ENCODE measurements at regions not wholly inside any gene's neighbourhood (a gene's known extent, or its start where the extent isn't known, plus 50 kb on each side); places are given as distances from the start of the nearest gene placed in this dataset.

- ATAC-seq: no peak
- TF ChIP-seq, protein P1, sequence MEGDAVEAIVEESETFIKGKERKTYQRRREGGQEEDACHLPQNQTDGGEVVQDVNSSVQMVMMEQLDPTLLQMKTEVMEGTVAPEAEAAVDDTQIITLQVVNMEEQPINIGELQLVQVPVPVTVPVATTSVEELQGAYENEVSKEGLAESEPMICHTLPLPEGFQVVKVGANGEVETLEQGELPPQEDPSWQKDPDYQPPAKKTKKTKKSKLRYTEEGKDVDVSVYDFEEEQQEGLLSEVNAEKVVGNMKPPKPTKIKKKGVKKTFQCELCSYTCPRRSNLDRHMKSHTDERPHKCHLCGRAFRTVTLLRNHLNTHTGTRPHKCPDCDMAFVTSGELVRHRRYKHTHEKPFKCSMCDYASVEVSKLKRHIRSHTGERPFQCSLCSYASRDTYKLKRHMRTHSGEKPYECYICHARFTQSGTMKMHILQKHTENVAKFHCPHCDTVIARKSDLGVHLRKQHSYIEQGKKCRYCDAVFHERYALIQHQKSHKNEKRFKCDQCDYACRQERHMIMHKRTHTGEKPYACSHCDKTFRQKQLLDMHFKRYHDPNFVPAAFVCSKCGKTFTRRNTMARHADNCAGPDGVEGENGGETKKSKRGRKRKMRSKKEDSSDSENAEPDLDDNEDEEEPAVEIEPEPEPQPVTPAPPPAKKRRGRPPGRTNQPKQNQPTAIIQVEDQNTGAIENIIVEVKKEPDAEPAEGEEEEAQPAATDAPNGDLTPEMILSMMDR (IDR thresholded peaks at IDR 0.05): no peak
- TF ChIP-seq POLR2A (IDR thresholded peaks at IDR 0.05): peak in 1 of 3 donors; percentile 23
- H3K4me1 ChIP-seq: peaks cover 11% of the 10 kb centered on the region
Measured at GRCh38 chr9:91163444-91163772, 198.3 kb downstream of the AUH start.

GRCh38 chr9:91163773-91164471 is 197.8 kb downstream of the AUH start:
- no peak for TF ChIP-seq POLR2A (IDR thresholded peaks at IDR 0.05)
- TF ChIP-seq, protein P1 (IDR thresholded peaks at IDR 0.05): no peak
- ATAC-seq (no peak), DNase-seq (peak in 1 of 4 donors; percentile 28)
- 78 to 79% methylated on average over 8 to 17 of the region's 17 CpGs for WGBS, 2 donors
- H3K4me1 ChIP-seq: peaks cover 11% of the 10 kb centered on the region
- H3K36me3 ChIP-seq (replicated peaks in 1 of 2; ENCODE audit: insufficient read depth in 1 of 2, low read depth in 2 of 2): no peaks in the 10 kb centered on the region
- intact Hi-C loops (cut with DNase I): no loop called here
- no peak overlapping the region for H3K4me3 ChIP-seq
- H3K9me3 ChIP-seq: no peaks in the 10 kb centered on the region
- H3K27me3 ChIP-seq: no peaks in the 10 kb centered on the region
- H3K27ac ChIP-seq: no peak overlapping the region

More at GRCh38 chr9:91163444-91163772, 198.3 kb downstream of the AUH start:
- 72 to 89% methylated on average over 7 to 8 of the region's 8 CpGs for WGBS, 2 donors
- H3K36me3 ChIP-seq (replicated peaks in 1 of 2; ENCODE audit: insufficient read depth in 1 of 2, low read depth in 2 of 2): no peaks in the 10 kb centered on the region
- no peaks in the 10 kb centered on the region for H3K27me3 ChIP-seq
- no peak overlapping the region for H3K27ac ChIP-seq
- no peaks in the 10 kb centered on the region for H3K9me3 ChIP-seq
- H3K4me3 ChIP-seq: no peak overlapping the region
- intact Hi-C loops (cut with DNase I): no loop called here
- no peak for DNase-seq
